ENCODE measurements at regions not wholly inside any gene's neighbourhood (a gene's known extent, or its start where the extent isn't known, plus 50 kb on each side); places are given as distances from the start of the nearest gene placed in this dataset.

- 87 to 91% (median 89%) methylated on average over 8 of the region's 8 CpGs for WGBS, 4 donors
- H3K27me3 ChIP-seq, result no peaks in the 10 kb centered on the region
- no peaks in the 10 kb centered on the region for H3K36me3 ChIP-seq
- DNase-seq, result no peak
- ATAC-seq, result no peak
- H3K4me3 ChIP-seq, result no peak overlapping the region
- no peaks in the 10 kb centered on the region for H3K4me1 ChIP-seq
- no peak overlapping the region for H3K27ac ChIP-seq
- intact Hi-C loops (cut with DNase I), result no loop called here
- TF ChIP-seq CTCF (IDR thresholded peaks at IDR 0.05), result no peak
- TF ChIP-seq POLR2A (IDR thresholded peaks at IDR 0.05), result no peak
- H3K9me3 ChIP-seq, result peaks cover 0 to 7% (median 0%) of the 10 kb centered on the region in 12 donors
Observed at GRCh38 chr10:28075424-28075823, 76.5 kb upstream of the ODAD2 start.

GRCh38 chr10:28072573-28072972 is 73.7 kb upstream of the ODAD2 start:
- peaks cover 0 to 11% (median 0%) of the 10 kb centered on the region in 9 donors for H3K36me3 ChIP-seq
- 84 to 93% (median 90%) methylated on average over 1 of the region's 1 CpG for WGBS, 4 donors
- H3K9me3 ChIP-seq, result peaks cover 0 to 7% (median 0%) of the 10 kb centered on the region in 12 donors
- H3K4me1 ChIP-seq, result no peaks in the 10 kb centered on the region
- H3K27me3 ChIP-seq, result no peaks in the 10 kb centered on the region
- ATAC-seq (no peak), DNase-seq (no peak)
- no peak overlapping the region for H3K27ac ChIP-seq
- TF ChIP-seq CTCF (IDR thresholded peaks at IDR 0.05), result no peak
- no peak overlapping the region for H3K4me3 ChIP-seq
- intact Hi-C loops (cut with DNase I), result no loop called here

- WGBS, 4 donors, result 70 to 83% (median 77%) methylated on average over 5 of the region's 5 CpGs
- H3K27ac ChIP-seq, result no peak overlapping the region
- intact Hi-C loops (cut with DNase I), result no loop called here
- peaks cover 0 to 11% (median 0%) of the 10 kb centered on the region in 9 donors for H3K36me3 ChIP-seq
- H3K4me1 ChIP-seq, result peaks cover 0 to 3% (median 0%) of the 10 kb centered on the region in 12 donors
- H3K4me3 ChIP-seq, result no peak overlapping the region
- TF ChIP-seq CTCF (IDR thresholded peaks at IDR 0.05), result no peak
- TF ChIP-seq POLR2A (IDR thresholded peaks at IDR 0.05), result no peak
- ATAC-seq (no peak), DNase-seq (no peak)
- no peaks in the 10 kb centered on the region for H3K27me3 ChIP-seq
- H3K9me3 ChIP-seq, result no peaks in the 10 kb centered on the region
Observed at GRCh38 chr10:28060031-28060607, 61.2 kb upstream of the ODAD2 start.

- ATAC-seq (no peak), DNase-seq (no peak)
- no peak overlapping the region for H3K4me3 ChIP-seq
- TF ChIP-seq CTCF (IDR thresholded peaks at IDR 0.05) (no peak), POLR2A (IDR thresholded peaks at IDR 0.05) (no peak)
- no peaks in the 10 kb centered on the region for H3K9me3 ChIP-seq
- WGBS, 4 donors, result 92 to 97% (median 94%) methylated on average over 7 of the region's 7 CpGs
- no peak overlapping the region for H3K27ac ChIP-seq
- H3K27me3 ChIP-seq, result no peaks in the 10 kb centered on the region
- peaks cover 0 to 3% (median 0%) of the 10 kb centered on the region in 12 donors for H3K4me1 ChIP-seq
- peaks cover 0 to 11% (median 0%) of the 10 kb centered on the region in 9 donors for H3K36me3 ChIP-seq
- intact Hi-C loops (cut with DNase I), result no loop called here
Observed at GRCh38 chr10:28058746-28059145, 59.9 kb upstream of the ODAD2 start.

Data from heart left ventricle (tissue), 16 donors.